Erythroblast (primary cell): ENCODE measurements at regions not wholly inside any gene's neighbourhood (a gene's known extent, or its start where the extent isn't known, plus 50 kb on each side); places are given as distances from the start of the nearest gene placed in this dataset.

ENCODE experiments used
- GATA1 ChIP-seq: IDR thresholded peaks from 2 replicates; pipeline ENCODE4 v1.6.1; 2011; ENCODE audit warnings: low read depth, mild to moderate bottlenecking, control low read depth, low read length, moderate library complexity
- POLR2A ChIP-seq: IDR thresholded peaks from 2 replicates; pipeline ENCODE4 v1.6.1; 2011; ENCODE audit warnings: mild to moderate bottlenecking, low read length

GRCh38 chr13:44050450-44051063, 170.9 kb downstream of the LACC1 start:
- TF ChIP-seq POLR2A (no peak), GATA1 (no peak)
